Suprapubic skin (tissue), 4 donors: ENCODE measurements at regions not wholly inside any gene's neighbourhood (a gene's known extent, or its start where the extent isn't known, plus 50 kb on each side); places are given as distances from the start of the nearest gene placed in this dataset.
"Not testable (repeated sequence)": the region's sequence is repeated elsewhere in the genome, so short reads cannot be mapped to it uniquely, and the experiment has no call there.

Source experiments
- DNase-seq, 2 donors: peaks; one replicate each; pipeline ENCODE4 v3.0.0-alpha.2; 2019; ENCODE audit warnings: low spot score in 2 of 2
- H3K27ac ChIP-seq: fragments of 200-600 bp; sonication (generic); one replicate; pipeline ENCODE4 v1.5.1; 2019
- H3K27me3 ChIP-seq: fragments of 200-600 bp; sonication (generic); one replicate; pipeline ENCODE4 v1.5.1; 2019
- H3K36me3 ChIP-seq: fragments of 200-600 bp; sonication (generic); one replicate; pipeline ENCODE4 v1.5.1; 2019
- H3K4me1 ChIP-seq: fragments of 200-600 bp; sonication (generic); one replicate; pipeline ENCODE4 v1.5.1; 2019
- H3K4me3 ChIP-seq: fragments of 200-600 bp; sonication (generic); one replicate; pipeline ENCODE4 v1.5.1; 2019; ENCODE audit warnings: mild to moderate bottlenecking
- H3K9me3 ChIP-seq: fragments of 200-600 bp; sonication (generic); one replicate; pipeline ENCODE4 v1.5.1; 2019
- CTCF ChIP-seq, 2 donors: fragments of 200-600 bp in 1 of 2; fragments of 450-650 bp in 1 of 2; sonication (generic) in 1 of 2; IDR thresholded peaks; one replicate each; pipeline ENCODE4 v1.5.1; 2016 to 2019; ENCODE audit warnings: antibody characterized with exemption in 2 of 2, mild to moderate bottlenecking in 1 of 2, moderate library complexity in 1 of 2
- EP300 ChIP-seq: sonication (generic); formaldehyde crosslinking; IDR thresholded peaks from one replicate; pipeline ENCODE4 v1.6.1; 2017; ENCODE audit warnings: antibody characterized with exemption
- POLR2A ChIP-seq, 2 donors: fragments of 450-650 bp; IDR thresholded peaks; one replicate each; pipeline ENCODE4 v1.6.1; 2017; ENCODE audit warnings: antibody characterized with exemption in 2 of 2, mild to moderate bottlenecking in 2 of 2, moderate library complexity in 2 of 2
- POLR2AphosphoS5 ChIP-seq, 3 donors: sonication (generic); formaldehyde crosslinking; IDR thresholded peaks; one replicate each; pipeline ENCODE4 v1.6.1; 2017; ENCODE audit warnings: antibody characterized with exemption in 3 of 3
- WGBS: methylation state at CpG from one replicate; pipeline ENCODE4 v1.1.5; 2018; 5-methylcytosine and 5-hydroxymethylcytosine counted together

GRCh38 chr13:61275251-61275650 lies 140.4 kb downstream of the PCDH20 start:
- Histone ChIP-seq H3K9me3 (no peaks in the 10 kb centered on the region), H3K4me1 (no peaks in the 10 kb centered on the region), H3K36me3 (no peaks in the 10 kb centered on the region), H3K27me3 (no peaks in the 10 kb centered on the region), H3K4me3 (no peak overlapping the region), H3K27ac (no peak overlapping the region)
- DNase-seq, result no peak
- WGBS, result 83% methylated on average over 5 of the region's 5 CpGs
- TF ChIP-seq CTCF (IDR thresholded peaks at IDR 0.05), result no peak
- TF ChIP-seq EP300, result no peak
- no peak for TF ChIP-seq POLR2AphosphoS5 (IDR thresholded peaks at IDR 0.05)
- no peak for TF ChIP-seq POLR2A (IDR thresholded peaks at IDR 0.05)

GRCh38 chr13:61266896-61267295 lies 148.8 kb downstream of the PCDH20 start:
- H3K36me3 ChIP-seq, DNase-seq, H3K27me3 ChIP-seq, H3K4me1 ChIP-seq, H3K4me3 ChIP-seq, H3K9me3 ChIP-seq, H3K27ac ChIP-seq: not testable (repeated sequence)
- 100% methylated on average over 3 of the region's 6 CpGs for WGBS

GRCh38 chr13:61261746-61262472 lies 153.7 kb downstream of the PCDH20 start:
- no peak overlapping the region for H3K27ac ChIP-seq
- 85% methylated on average over 4 of the region's 4 CpGs for WGBS
- no peaks in the 10 kb centered on the region for H3K27me3 ChIP-seq
- no peaks in the 10 kb centered on the region for H3K9me3 ChIP-seq
- no peak overlapping the region for H3K4me3 ChIP-seq
- H3K36me3 ChIP-seq, result no peaks in the 10 kb centered on the region
- DNase-seq, result no peak
- TF ChIP-seq POLR2A (IDR thresholded peaks at IDR 0.05) (no peak), CTCF (IDR thresholded peaks at IDR 0.05) (no peak), POLR2AphosphoS5 (IDR thresholded peaks at IDR 0.05) (no peak), EP300 (no peak)
- no peaks in the 10 kb centered on the region for H3K4me1 ChIP-seq

GRCh38 chr13:61258185-61258584 lies 157.5 kb downstream of the PCDH20 start:
- Histone ChIP-seq H3K36me3 (no peaks in the 10 kb centered on the region), H3K27ac (no peak overlapping the region), H3K4me1 (no peaks in the 10 kb centered on the region), H3K27me3 (no peaks in the 10 kb centered on the region), H3K9me3 (no peaks in the 10 kb centered on the region), H3K4me3 (no peak overlapping the region)
- no peak for DNase-seq
- no peak for TF ChIP-seq POLR2AphosphoS5 (IDR thresholded peaks at IDR 0.05)
- no peak for TF ChIP-seq POLR2A (IDR thresholded peaks at IDR 0.05)
- TF ChIP-seq CTCF (IDR thresholded peaks at IDR 0.05), result no peak
- TF ChIP-seq EP300, result no peak

- Histone ChIP-seq H3K4me1 (no peaks in the 10 kb centered on the region), H3K27ac (no peak overlapping the region), H3K4me3 (no peak overlapping the region), H3K27me3 (no peaks in the 10 kb centered on the region), H3K9me3 (no peaks in the 10 kb centered on the region), H3K36me3 (no peaks in the 10 kb centered on the region)
- DNase-seq, result no peak
- 60% methylated on average over 4 of the region's 4 CpGs for WGBS
- TF ChIP-seq EP300, result no peak
- no peak for TF ChIP-seq POLR2AphosphoS5 (IDR thresholded peaks at IDR 0.05)
- no peak for TF ChIP-seq CTCF (IDR thresholded peaks at IDR 0.05)
- TF ChIP-seq POLR2A (IDR thresholded peaks at IDR 0.05), result no peak
These were observed 160.4 kb downstream of the PCDH20 start for GRCh38 chr13:61255040-61255796.
